HG03432 (cell line): ENCODE measurements at regions not wholly inside any gene's neighbourhood (a gene's known extent, or its start where the extent isn't known, plus 50 kb on each side); places are given as distances from the start of the nearest gene placed in this dataset.

ENCODE experiments used
- ATAC-seq: cut with Tn5 transposase; IDR thresholded peaks from one replicate; pipeline ENCODE4 v1.9.1; 2021; ENCODE audit warnings: mild to moderate bottlenecking, moderate library complexity; ENCODE audit not compliant: unreplicated experiment

GRCh38 chr10:110413049-110413783, 84.5 kb upstream of the DUSP5 start:
- no peak for ATAC-seq

GRCh38 chr10:110413903-110414547, 83.7 kb upstream of the DUSP5 start:
- peak; percentile 6 for ATAC-seq

DNA sequence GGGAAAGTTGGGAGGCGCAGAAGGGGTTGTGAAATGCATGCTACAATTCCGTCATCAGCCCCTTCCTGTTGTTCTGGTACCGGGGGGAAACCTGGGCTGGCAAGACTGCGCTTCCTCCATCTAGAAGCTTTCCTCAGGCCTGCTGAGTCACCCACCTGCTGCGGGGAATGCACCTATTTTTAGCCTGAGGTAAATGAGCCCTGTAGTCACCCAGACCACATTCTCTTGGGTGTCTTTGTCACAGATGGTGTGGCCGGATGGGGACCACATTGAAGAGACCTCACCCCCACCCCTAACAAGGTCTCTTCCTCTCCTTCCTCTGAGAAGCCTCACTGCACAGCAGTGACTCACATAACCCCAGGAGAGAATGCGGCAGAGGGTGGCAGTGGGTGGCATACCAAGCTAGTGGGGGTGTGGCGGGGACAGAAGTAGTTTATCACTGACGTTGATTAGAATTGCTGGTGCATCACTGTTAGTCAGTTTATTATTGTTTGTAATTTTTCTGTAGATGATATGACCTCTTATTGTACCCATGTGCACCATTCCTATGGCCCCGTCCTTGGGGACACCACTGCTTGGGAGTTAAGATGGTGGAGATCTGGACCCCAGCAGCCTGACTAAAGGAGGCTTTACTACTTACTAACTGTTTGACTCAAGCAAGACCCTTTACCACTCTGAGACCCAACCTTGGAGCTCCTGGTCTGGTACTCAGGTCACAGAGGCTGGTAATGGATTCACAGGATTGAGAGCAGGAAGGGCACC, 83.0 kb upstream of the DUSP5 start:
- peak; percentile 88 for ATAC-seq

DNA sequence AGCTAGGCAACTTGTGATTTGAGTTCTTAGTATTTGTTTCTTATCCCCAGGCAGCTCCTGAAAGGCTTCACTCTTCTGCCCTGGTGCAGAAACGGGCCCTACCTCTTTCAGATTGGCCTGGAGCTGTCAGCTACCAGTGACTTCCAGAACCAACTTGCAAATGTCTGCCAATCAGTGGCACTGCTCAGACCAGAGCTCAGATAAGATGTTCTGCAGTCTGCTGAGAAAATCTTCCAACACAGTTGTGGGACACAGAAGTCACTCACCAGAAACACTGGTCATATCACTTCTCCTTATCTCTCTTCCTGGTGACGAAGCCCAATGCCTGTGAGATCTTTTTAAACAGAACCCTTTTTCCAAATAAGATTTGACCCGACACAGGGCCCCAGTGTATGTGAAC, 81.9 kb upstream of the DUSP5 start:
- no peak for ATAC-seq

- no peak for ATAC-seq
These were observed 80.7 kb upstream of the DUSP5 start for GRCh38 chr10:110416776-110417711.

DNA sequence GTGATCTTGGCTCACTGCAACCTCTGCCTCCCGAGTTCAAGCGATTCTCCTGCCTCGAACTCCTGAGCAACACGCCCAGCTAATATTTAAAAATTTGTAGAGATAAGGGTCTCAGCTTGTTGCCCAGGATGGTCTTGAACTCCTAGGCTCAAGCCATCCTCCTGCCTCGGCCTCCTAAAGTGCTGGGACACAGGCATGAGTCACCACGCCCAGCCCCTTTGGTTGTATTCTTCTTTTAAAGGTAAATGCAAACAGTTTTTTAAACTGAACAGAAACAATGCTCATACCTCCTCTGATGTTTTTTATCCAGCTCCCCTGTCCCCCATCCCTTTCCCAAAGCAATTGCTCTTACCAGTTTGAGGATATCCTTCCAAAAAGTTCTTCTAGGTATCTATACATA, 79.5 kb upstream of the DUSP5 start:
- ATAC-seq, result no peak

DNA sequence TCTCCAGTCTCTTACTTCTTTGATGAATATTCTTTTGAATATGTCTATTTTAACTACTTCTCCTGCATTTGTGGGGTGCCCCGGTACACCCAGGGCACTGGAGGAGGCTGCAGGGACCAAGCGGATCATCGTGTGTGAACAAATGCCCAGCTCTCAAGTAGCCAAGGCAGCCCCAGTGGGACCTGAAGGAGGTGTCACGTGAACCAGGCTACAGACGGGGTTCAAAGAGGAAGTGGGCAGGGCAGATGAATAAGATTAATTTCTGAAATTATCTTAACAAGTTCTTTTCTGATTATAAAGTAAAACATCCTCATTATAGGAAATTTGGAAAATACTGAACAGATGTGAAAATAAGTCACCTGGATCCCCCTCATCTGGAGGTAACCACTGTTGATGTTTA, 78.4 kb upstream of the DUSP5 start:
- ATAC-seq, result no peak

- no peak for ATAC-seq
These were observed 77.1 kb upstream of the DUSP5 start for GRCh38 chr10:110420401-110421193.

DNA sequence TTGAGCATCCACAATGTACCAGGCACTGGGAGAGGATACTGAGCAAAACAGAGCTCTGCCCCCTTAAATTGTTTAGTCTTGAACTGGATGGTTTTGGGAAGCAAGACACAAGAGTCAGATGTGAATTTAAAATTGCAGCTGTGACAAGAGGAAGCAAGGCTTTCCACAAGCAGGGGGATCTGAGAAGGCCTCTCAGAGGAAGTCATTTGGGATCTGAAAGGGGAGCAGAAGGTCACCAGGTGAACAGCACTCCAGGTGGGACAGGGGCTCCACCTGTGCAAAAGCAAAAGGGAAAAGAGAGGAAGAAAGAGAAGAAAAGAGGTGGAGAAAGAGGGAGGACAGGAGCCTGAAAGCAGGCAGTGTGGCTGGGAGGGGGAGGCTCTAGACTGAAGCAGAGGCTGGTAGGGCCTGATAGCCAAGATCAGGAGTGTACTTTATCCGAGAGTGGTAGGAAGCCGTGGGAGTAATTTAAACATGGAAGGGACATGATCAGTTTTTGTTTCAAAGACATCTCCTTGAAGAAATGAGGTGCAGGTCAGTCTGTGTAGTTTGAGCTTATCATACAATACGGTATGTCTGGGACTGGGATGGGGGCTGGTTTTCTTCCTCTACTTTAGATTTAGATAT, 76.1 kb upstream of the DUSP5 start:
- no peak for ATAC-seq

GRCh38 chr10:110422548-110422947, 75.2 kb upstream of the DUSP5 start:
- ATAC-seq, result no peak

DNA sequence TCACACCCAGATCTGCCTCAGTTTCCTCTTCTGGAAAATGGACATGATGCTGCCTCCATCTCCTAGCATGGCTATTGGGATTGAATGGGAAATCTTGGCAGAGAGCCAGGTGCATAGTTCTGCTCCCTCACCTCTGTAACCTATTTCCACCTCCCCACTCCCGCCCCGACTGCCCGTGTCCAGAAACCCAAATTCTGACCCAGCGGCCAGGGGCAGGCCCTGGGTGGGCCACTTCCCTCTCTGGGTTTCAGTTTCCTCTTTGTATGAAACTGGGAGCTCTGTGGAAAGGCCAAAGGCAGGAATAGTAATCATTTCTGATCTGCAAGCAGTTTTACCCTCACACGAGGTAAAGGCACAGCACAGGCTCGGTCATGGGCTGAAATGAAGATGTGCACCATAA, 74.1 kb upstream of the DUSP5 start:
- ATAC-seq, result no peak

DNA sequence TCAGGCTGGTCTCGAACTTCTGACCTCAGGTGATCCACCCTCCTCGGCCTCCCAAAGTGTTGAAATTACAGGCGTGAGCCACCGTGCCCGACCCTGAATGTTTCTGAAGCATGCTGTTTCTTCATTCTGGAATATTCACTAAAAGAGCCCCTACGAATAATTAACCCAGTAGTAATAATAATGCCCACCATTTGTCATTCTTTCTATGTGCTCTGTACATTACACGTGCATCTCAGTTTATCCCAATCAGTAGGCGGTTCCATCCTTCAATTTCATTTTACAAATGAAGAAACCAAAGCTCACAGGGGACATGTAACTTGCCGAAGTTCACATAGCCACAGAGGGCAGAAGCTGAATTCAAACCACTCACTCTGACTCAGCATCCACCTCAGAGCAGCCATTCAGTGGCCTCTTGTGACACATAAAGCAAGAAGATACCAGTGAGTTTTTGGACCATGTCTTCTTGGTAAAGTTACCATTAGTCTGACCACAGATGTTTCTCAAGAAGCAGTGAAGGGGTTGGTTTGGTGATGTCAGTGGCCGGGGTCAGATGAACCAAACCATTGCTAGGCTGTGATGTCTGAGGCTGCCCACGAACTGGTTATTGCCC, 71.9 kb upstream of the DUSP5 start:
- peak; percentile 79 for ATAC-seq

DNA sequence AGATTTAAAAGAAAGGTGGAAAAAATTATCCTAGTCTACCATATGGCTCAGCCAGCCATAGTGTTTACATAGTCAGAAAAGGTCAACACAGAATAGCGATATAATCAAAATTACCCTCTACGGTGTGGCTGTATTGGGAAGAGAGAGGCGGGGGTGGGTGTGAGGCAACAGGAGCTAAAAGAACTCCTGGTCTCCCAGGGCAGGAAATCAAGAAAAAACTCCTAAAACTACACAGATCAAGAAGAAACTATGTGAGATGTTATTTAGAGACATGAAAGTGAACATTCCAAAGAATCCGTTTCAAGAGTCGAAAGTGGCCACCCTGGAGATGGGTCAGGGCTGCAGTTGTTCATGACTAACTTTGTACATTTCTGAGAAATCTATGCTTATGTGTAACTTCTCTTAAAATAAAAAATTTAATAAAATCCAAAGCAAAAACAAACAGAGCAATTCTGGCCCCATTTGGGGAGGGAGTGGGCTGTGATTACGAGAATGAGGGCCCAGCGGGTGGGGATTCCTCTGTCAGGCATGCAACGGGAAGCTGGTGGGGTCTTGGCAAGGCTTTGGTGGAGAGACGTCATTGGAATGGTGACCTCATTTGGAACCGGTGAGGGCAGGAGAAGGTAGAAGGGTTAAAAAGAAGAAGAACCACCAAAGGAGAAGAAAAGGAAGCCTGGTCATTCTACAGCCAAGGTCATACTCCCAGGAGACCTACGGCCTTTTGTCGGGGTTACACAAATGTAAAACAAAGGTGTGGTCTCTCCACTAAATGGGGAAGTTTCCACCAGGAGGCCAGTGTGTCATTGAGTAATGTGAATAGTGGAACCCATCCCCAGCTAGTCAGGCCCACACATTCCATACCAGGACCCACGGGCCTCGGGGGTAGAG, 71.2 kb upstream of the DUSP5 start:
- ATAC-seq, result no peak

DNA sequence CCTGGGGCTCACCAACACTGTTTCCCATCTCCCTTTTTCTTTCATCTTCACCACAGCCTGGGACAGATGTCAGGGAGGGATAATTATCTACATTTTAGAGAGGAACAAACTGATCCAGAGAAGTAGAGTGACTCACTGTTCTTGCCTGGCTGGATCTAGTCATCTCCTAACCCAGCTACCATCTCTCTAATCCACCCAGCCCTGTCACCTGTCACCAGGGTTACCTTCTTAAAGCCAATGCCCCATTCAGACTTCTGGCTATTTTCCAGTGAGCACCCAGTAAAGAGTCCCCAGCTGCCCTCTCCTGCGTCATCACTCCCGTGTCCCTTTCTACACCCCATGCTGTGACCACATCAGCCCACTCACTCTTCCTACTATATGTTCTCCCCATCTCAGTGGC, 68.4 kb upstream of the DUSP5 start:
- no peak for ATAC-seq

DNA sequence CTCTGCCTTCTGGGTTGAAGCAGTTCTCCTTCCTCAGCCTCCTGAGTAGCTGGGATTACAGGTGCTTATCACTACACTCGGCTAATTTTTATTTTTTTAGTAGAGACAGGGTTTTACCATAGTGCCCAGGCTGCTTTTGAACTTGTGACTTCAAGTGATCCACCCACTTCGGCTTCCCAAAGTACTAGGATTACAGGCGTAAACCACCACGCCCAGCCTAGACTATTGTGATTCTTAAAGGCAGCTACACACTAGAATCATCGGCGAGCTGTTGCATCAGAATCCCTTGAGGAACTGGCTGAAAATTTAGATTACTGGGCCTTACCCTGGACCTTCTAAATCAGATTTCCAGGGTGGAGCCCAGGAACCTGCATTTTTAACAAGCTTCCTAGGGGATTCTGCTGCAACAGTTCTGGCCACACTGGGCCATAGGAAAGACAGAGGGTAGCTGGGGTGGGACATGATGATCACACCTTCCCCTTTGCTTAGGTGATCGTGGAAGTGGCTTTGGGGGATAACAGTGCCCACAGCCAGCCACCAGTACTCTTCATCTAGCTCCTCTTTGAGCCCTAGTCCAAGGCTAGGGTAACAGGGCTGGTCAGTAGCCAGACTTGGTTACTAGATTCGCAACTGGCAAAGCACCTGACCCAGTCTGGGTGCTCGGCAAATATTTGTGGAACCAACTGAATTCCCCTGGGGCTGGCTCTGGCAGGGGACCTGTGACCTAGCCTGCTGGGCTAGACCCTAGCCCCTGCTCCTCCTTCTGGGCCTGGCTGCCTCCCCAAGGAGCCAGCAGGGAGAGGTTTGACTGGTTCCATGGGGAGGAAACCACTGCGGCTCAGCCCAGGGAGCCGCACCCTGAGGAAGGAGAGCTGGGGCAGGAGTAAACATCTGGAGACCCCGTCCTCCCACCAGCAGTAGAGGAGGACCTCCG, 67.1 kb upstream of the DUSP5 start:
- ATAC-seq, result no peak

GRCh38 chr10:110431659-110432058, 66.0 kb upstream of the DUSP5 start:
- ATAC-seq, result no peak

- no peak for ATAC-seq
These were observed 65.6 kb upstream of the DUSP5 start for GRCh38 chr10:110432084-110432483.
